ENCODE measurements at regions not wholly inside any gene's neighbourhood (a gene's known extent, or its start where the extent isn't known, plus 50 kb on each side); places are given as distances from the start of the nearest gene placed in this dataset.

DNA sequence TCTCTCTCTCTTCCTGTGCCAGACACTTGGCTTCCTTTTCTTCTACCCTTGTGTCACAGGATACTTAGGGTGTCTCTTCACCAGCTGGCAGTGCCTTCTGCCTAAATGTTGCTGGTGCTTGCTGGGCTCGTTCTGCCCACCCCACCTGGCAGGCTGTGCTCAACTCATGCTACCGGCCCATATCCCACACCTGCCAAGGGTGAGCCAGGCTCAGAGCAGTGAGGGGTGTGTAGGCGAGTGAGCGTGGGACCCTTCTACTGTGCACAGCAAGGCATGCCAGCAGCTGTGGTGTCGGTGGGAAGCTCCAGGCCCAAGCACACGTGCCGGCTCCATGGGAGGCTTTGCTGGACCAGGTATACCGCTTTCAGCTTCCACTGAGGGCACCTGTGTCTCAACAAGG lies 1626.7 kb upstream of the ACO1 start:
- TF ChIP-seq, protein P1, sequence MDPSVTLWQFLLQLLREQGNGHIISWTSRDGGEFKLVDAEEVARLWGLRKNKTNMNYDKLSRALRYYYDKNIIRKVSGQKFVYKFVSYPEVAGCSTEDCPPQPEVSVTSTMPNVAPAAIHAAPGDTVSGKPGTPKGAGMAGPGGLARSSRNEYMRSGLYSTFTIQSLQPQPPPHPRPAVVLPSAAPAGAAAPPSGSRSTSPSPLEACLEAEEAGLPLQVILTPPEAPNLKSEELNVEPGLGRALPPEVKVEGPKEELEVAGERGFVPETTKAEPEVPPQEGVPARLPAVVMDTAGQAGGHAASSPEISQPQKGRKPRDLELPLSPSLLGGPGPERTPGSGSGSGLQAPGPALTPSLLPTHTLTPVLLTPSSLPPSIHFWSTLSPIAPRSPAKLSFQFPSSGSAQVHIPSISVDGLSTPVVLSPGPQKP (IDR thresholded peaks at IDR 0.05; ENCODE audit: borderline replicate concordance, low read depth, low read length), result no peak
- TF ChIP-seq RCOR1 (IDR thresholded peaks at IDR 0.05; ENCODE audit: insufficient replicate concordance, low read length), result no peak
- TF ChIP-seq POLR2A (IDR thresholded peaks at IDR 0.05; ENCODE audit: low read depth, low read length), result no peak
- TF ChIP-seq, protein P2, sequence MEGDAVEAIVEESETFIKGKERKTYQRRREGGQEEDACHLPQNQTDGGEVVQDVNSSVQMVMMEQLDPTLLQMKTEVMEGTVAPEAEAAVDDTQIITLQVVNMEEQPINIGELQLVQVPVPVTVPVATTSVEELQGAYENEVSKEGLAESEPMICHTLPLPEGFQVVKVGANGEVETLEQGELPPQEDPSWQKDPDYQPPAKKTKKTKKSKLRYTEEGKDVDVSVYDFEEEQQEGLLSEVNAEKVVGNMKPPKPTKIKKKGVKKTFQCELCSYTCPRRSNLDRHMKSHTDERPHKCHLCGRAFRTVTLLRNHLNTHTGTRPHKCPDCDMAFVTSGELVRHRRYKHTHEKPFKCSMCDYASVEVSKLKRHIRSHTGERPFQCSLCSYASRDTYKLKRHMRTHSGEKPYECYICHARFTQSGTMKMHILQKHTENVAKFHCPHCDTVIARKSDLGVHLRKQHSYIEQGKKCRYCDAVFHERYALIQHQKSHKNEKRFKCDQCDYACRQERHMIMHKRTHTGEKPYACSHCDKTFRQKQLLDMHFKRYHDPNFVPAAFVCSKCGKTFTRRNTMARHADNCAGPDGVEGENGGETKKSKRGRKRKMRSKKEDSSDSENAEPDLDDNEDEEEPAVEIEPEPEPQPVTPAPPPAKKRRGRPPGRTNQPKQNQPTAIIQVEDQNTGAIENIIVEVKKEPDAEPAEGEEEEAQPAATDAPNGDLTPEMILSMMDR (conservative IDR thresholded peaks at IDR 0.05; ENCODE audit: low read depth, low read length), result no peak
- no peak for TF ChIP-seq RAD21 (IDR thresholded peaks at IDR 0.05; ENCODE audit: low read length)
- TF ChIP-seq RFX5 (IDR thresholded peaks at IDR 0.05; ENCODE audit: low read depth, low read length), result no peak
- TF ChIP-seq BHLHE40 (IDR thresholded peaks at IDR 0.05; ENCODE audit: low read depth, low read length), result no peak
